NCI-H146 treated with DMSO at 0.1 percent for 48 hours (cell line): ENCODE measurements at regions not wholly inside any gene's neighbourhood (a gene's known extent, or its start where the extent isn't known, plus 50 kb on each side); places are given as distances from the start of the nearest gene placed in this dataset.
"Not testable (repeated sequence)": the region's sequence is repeated elsewhere in the genome, so short reads cannot be mapped to it uniquely, and the experiment has no call there.

Experiments used
- DNase-seq: peaks from one replicate; lab custom pipeline; 2025; ENCODE audit not compliant: unreplicated experiment; lab: John Stamatoyannopoulos, UW

DNA sequence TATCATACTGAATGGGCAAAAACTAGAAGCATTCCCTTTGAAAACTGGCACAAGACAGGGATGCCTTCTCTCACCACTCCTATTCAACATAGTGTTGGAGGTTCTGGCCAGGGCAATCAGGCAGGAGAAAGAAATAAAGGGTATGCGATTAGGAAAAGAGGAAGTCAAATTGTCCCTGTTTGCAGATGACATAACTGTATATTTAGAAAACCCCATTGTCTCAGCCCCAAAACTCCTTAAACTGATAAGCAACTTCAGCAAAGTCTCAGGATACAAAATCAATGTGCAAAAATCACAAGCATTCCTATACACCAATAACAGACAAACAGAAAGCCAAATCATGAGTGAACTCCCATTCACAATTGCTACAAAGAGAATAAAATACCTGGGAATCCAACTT lies 52.5 kb upstream of the CCDC71L start:
- DNase-seq, result not testable (repeated sequence)

DNA sequence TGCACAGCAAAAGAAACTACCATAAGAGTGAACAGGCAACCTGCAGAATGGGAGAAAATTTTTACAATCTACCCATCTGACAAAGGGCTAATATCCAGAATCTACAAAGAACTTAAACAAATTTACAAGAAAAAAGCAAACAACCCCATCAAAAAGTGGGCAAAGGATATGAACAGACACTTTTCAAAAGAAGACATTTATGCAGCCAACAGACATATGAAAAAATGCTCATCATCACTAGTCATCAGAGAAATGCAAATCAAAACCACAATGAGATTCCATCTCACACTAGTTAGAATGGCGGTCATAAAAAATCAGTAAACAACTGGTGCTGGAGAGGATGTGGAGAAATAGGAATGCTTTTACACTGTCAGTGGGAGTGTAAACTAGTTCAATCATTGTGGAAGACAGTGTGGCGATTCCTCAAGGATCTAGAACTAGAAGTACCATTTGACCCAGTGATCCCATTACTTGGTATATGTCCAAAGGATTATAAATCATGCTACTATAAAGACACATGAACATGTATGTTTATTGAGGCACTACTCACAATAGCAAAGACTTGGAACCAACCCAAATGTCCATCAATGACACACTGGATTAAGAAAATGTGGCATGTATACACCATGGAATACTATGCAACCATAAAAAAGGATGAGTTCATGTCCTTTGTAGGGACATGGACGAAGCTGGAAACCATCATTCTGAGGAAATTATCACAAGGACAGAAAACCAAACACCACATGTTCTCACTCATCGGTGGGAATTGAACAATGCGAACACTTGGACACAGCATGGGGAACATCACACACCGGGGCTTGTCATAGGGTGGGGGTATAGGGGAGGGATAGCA lies 53.9 kb upstream of the CCDC71L start:
- not testable (repeated sequence) for DNase-seq

DNA sequence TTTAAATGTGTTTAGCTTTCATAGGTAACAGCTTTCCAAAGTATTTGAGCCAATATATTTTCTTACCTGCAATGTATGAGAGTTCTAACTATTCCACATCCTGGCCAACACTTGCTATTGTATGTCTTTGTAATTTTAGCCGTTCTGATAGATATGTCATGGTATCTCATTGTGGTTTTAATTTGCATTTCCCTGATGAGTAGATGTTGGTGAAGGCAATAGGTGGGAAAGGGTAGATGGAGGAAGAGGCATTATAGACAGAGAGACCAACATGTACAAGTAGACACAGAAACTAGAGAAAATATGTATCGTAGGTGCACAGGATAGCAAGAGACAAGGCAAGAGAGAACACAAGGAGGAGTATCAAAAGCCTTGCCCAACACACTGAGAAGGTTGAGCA lies 54.8 kb upstream of the CCDC71L start:
- no peak for DNase-seq

DNA sequence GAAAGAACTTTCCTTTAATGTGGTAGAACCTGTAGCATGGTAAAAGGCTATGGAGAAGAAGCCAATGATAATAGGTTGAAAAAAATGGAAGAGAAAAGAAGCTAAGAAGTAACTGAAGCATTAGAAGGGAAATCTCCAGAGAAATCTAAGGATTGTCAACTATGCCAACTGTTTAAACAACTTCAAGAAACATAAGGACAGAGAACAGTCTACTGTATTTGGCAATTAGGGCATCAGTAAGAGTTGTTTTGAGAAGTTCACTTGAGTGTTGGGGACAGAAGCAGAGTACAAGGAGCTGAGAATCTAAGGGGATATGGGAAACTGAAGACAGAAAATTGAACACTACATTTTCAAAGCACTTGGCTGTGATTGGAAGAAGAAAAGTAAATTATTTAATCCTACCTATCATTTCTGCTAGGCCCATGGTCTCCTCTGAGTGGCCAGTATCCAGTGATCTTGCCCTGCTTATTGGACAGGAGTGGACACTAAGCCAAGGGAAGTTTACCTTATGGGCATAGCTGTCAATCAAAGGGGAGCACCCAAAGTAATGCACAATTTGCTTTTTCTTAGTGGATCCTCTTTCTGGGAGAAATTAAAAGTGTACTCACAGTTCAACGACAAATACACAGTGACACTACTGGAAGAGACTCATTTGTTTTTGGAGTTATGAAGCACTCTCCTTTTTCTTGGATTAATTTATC lies 56.4 kb upstream of the CCDC71L start:
- no peak for DNase-seq

DNA sequence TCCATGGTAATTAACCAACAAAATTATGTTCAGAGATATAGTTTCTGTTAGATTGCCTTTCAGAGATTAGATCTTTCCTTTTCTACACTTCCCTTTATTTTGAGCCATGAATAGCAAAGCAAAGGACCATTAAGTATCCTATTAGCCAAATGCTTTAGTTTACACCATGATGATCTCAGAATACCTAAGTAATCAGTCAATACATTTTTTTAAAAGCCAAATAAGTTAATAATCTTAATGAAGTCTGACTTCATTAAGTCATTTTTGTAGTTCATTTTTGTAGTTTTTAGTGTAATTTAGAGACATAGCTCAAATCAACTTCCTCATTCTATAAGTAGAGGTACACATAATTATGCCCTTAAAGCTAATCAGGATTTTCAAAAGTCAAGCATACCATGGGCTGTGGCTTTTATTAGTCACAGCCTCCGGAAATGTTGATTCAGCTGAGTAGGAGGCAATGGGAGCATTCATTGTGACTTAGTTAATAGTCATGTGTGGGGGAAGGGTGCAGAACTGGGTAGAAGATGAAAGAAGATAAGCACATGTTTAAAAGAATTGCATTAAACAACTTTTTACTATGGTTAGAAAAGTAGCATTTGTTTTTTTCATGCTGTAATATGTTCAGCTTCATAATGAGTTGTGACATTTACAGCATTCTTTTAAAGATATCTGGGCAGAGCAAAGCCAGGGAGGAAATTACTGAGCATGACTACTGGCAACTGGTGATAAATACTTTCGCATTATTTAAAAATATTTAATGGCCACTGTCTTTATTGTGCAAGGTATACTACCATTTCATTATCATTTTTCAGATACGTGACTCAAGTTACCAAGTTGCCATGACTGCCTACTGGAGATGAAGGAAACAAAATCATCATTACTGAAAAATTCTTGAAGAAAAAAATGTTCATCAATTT lies 57.3 kb upstream of the CCDC71L start:
- peak; percentile 36 for DNase-seq

DNA sequence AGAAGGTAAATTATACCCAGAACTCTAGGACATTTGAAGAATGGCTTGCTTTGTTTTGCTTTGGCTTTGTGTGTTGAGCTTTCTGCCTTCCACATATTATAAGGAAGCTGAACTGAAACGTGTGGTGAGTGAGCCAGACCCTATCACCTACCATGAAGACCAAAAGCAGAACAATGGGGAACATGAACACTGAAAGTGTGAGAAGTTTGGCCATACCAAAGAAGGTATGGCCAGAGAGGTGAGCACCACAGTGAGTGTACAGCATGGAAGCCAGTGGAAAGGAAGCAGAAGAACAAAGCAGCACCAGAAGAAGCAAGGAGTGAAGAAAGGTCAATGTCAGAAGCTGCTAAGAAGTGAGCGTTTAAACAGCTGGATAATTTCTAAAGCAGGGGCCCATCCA lies 59.7 kb upstream of the CCDC71L start:
- no peak for DNase-seq

DNA sequence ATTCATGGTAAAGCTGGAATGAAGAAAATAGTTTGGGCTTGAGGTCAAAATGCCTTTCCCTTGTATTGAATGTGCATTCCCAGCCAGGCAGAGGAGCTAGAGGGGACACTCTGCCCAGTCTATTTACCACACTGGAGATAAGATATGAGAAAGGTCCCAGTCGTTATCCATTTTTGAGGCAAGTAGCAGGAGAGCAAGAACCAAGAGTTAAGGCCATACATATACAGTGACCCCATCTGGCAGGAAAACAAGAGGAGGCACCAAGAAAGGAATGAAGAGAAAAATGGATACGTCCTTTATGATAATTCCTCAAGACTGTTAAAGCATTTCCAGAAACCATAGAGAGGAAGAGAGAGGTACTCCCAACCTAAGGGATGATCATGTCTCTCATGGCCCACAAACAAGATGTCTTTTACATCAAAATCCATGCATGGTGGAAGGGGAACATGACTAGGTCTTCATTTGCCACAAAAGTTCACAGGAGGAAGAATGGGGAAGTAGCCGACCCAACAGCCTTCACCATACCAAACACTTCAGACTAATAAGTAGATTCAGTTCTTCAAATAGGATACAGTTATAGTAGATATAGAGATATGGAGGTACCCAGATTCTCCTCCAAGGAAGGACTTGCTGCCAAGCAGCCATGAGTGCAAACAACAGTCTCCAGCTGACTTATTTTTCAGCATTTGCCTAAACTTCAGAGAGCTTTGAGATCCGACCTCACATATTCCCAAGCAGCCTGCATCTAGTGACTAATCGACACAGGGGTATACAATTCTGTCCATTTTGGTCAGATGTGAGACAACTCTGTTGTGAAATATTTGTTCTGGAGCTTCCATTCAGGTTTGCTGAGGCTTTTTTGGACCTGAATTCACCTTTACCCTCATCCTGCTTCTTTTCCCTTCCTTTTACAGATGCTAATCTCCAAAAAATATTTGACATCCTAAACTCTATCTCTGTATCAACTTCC lies 61.1 kb upstream of the CCDC71L start:
- no peak for DNase-seq

DNA sequence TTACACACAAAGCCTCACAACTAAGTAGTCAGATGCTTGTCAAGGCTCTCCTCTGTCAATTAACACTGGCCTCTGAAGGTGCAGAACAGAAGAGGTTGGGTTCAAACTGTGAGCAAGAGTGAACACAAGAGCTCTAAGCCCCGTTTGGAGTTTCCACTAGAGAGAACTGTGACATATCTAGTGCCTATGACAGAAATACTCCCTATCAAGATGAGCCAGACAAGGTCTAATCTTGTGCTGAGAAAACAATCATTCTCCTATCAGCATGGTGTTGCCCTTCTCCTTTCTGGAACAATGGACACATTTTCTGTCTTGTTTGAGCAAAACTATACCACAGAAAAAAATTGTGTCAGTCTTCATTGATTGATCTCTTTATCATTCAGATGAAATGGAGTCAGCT lies 62.4 kb upstream of the CCDC71L start:
- no peak for DNase-seq

DNA sequence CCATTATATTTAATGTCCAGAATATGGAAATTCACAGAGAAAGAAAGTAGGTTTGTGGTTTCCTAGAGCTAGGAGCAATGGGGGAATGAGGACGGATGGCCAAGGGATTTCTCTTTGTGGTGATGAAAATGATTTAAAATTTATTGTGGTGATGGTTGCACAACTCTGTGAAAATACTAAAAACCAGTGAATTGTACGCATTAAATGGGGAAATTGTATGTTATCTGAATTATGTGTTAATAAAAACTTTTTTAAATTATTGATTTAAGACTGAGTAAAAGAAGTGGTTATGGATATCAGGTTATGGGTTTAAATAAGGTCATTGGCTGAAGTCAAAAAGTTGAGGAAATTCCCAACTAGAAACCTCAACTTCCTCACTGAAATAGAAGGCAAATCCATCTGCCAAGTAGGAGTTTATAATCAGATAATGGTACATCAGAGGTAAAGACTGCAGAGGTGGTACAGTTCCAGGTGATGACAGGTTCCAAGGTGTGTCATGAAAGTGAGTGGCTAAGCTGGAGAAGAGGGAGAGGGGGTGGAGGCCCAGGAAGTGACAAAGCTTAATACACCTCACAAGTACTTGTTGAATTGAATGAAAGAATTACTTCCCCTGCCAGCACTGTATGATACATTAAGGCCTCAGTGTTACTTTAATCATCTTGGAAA lies 68.9 kb upstream of the CCDC71L start:
- DNase-seq, result no peak

DNA sequence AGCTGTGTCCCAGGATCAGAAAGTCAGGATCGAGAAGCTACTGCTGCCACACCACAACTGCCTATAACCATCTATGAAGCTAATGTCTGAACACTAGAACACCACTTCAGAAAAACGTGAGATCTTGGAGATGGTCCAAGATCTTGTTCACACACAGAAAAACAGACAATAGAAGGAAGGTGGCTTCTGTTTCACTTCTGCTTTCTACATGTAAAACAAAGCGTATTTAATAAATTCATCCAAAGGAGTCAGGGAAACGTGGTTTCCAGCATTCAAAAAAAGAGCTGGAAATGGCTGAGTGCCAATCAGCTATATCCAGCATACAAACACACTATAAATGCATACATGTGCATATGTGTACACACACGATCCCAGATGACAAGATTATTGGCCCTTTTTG lies 70.2 kb upstream of the CCDC71L start:
- no peak for DNase-seq

DNA sequence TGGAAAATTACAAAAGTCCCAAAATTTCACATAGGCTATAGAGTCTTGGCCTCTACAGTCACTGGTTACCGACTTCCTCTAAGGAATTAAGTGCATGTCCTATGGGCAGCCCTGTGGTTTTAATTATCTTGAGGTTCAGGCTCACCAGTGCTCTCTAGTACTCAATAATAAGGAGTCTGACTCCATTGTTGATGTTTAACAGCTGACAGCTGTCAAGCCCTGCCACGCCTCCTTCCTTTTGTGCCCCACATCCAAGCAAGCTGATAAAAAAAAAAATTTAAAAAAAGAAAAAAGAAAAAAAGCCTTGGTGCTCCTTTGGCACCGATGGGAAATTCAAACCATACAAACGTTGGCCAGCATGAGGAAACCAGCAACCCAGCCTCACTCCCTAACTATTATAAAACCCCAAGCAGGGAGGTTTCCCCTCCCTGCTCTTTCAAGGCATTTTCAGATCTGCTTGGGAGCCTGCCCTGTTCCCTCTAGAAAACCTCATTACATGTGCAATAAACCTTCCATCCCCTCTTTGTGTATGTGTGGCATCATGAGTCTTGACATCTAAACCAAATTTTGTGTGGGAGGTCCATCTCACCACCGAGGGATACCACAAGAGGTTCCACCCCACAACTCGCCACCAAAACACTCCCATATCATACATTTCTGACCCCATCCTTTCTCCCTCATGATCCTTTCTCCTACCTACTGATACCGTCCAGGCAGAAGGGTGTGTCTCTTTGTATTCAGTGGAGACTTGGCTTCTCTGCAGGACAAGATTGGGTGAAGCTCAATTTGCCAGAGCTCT lies 70.9 kb upstream of the CCDC71L start:
- no peak for DNase-seq

DNA sequence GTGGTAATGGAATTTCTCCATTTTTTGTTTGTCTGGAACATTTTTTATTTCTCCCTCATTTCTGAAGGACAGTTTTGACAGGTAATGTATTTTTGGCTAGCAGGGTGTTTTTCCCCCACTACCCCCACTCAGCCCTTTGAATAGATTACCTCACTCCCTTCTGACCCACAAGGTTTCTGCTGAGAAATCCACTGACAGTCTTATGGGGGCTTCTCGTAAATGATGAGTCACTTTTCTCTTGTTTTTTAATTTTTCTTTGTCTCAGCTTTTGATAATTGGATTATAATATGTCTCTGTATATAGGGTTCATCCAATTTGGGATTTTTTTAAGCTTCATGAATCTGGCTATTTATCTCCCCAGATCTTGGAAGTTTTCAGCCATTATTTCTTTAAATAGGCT lies 74.7 kb upstream of the CCDC71L start:
- DNase-seq, result no peak

DNA sequence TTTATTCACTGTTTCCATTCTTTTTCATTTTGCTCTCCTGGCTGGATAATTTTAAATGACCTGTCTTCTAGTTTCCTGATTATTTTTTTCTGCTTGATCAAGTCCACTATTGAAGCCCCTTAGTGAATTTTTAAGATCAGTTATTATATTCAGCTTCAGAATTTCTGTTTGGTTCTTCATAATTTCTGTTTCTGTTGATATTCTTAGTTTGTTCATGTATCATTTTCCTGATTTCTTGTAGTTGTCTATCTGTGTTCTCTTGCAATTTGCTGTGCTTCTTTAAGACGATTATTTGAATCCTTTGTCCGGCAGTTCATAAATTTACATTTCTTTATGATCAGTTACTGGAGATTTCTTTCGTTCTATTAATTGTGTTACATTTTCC lies 75.2 kb upstream of the CCDC71L start:
- DNase-seq, result no peak

DNA sequence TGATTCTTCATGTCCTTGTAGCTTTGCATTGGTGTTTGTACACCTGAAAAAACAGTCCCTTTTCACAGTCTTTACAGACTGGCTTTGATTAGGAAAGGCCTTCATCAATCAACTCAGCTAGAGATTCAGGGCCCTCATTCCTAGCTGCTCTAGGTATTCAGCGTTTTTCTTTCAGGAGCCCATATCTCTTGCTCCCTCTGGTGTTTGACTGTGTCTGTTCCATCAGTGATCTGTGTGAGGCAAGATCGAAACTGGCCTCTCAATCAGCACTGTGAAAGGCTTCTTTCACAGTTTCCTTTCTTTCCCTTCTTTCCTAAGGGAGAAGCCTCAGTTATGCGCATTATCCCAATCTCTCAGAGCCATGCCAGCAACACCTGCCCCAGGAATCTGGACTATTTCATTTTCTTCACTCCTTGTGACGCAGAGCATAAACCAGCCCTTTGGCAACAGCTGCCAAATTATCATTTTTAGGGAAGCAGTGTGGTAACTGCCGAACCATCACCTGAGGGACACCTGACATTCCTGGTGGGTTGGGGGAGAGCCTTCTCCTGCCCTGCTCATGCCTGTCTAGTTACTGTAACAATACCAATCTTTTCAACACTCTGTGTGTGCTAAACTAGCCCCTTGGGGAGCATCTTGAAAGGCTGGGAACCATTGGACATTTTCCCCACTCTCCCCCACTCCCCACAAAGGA lies 75.7 kb upstream of the CCDC71L start:
- peak; percentile 32 for DNase-seq

DNA sequence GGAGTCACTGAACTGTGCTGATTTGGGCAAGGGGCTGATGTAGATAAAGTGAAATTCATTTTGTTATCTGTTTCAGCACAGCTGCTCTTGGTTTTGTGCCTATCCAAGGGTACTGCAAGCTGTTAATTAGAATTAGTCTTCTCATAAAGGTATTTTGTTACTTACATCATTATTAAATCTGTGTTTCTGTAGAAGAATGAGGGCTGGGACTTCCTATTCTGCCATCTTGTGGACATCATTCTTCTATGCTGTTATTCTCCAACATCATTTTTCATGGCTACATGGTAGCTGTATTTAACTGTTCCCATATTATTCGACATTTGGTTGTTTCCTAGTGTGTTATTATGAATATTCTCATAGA lies 76.2 kb upstream of the CCDC71L start:
- peak; percentile 31 for DNase-seq

DNA sequence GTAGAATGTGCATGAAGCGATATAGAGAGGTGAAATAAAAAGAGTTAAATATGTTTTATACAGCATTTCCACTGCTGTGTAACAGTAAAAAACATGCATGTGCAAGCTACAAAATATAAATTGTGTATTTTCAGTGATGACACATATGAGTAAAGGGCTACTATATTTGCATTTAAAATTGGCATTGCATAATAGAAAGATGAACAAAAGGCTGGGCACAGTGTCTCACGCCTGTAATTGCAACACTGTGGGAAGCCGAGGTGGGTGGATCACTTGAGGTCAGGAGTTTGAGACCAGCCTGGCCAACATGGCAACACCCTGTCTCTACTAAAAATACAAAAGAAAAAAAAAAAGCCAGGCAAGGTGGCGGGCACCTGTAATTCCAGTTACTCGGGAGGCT lies 79.8 kb upstream of the CCDC71L start:
- no peak for DNase-seq

DNA sequence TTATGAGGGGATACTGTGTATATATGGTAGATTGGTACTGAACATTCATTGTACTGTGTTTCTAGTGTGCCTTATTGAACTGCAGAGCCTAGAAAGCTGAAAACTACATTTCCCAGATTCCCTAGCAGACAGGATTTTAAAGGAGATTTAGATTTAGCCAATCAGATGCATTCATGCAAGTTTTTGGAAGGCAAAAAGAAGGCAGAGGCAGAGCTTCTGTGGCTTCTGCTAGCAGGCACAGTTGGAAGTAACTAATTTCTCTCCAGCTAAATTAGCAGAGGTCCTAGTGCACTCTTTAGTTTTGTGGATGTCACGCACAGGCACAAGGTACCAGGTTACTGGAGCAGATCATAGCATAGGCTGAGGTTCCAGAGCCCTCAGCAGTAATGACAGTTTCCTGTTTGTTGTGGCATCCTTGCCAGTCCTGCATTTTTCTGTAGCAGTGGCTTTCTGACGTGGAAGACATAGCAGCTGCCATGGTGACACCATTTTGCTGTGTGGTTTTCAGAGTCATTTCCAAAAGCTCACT lies 83.7 kb upstream of the CCDC71L start:
- DNase-seq, result no peak

DNA sequence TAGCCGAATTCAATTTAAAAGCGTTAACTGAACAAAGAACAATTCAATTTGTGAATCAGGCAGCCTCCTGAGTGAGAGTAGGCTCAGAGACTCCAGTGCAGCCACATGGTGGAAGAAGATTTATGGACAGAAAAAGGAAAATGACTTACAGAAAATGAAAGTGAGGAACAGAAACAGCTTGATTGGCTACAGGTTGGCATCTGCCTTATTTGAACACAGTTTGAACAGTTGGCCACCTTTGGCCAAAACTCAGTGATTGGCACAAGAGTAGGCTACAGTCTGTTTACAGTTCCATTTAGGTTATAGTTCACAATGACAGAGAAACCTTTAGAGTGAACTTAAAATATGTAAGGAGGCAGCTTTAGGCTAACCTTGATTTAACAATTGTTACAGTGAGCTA lies 86.3 kb upstream of the CCDC71L start:
- DNase-seq, result not testable (repeated sequence)
